Activated CD8-positive, alpha-beta T cell treated with anti-CD3 and anti-CD28 coated beads for 36 hours (primary cell): ENCODE measurements at regions not wholly inside any gene's neighbourhood (a gene's known extent, or its start where the extent isn't known, plus 50 kb on each side); places are given as distances from the start of the nearest gene placed in this dataset.

Source experiments
- ATAC-seq: fragments of 200-7000 bp; cut with Tn5 transposase; one replicate; pipeline ENCODE4 v1.10.0; 2021; ENCODE audit warnings: mild to moderate bottlenecking, moderate library complexity
- CTCF ChIA-PET: fragments of 350-600 bp; sonication (Branson Sonifier 250); formaldehyde crosslinking; loops from one replicate; lab custom pipeline; 2021; ENCODE audit warnings: antibody characterized with exemption; lab: Charles Lee
- POLR2A ChIA-PET: fragments of 350-600 bp; sonication (Branson Sonifier 250); formaldehyde crosslinking; loops from one replicate; lab custom pipeline; 2021; ENCODE audit warnings: antibody characterized with exemption; lab: Charles Lee
- DNase-seq: peaks from one replicate; pipeline ENCODE4 v3.0.0-alpha.2; 2020
- H3K27ac Mint-ChIP-seq: one replicate; pipeline ENCODE4 v1.8.0; 2021; ENCODE audit warnings: mild to moderate bottlenecking, mixed read lengths
- H3K27me3 Mint-ChIP-seq: one replicate; pipeline ENCODE4 v1.8.0; 2021; ENCODE audit warnings: mixed read lengths
- H3K36me3 Mint-ChIP-seq: one replicate; pipeline ENCODE4 v1.8.0; 2021; ENCODE audit warnings: low read depth, mixed read lengths
- H3K4me1 Mint-ChIP-seq: one replicate; pipeline ENCODE4 v1.8.0; 2021; ENCODE audit warnings: low read depth, mixed read lengths
- H3K4me3 Mint-ChIP-seq: one replicate; pipeline ENCODE4 v1.8.0; 2021; ENCODE audit warnings: mild to moderate bottlenecking, moderate library complexity, mixed read lengths
- H3K9me3 Mint-ChIP-seq: one replicate; pipeline ENCODE4 v1.8.0; 2021; ENCODE audit warnings: mixed read lengths
- CTCF ChIP-seq: fragments of 200-600 bp; IDR thresholded peaks from one replicate; pipeline ENCODE4 v1.8.0; 2022; ENCODE audit warnings: antibody characterized with exemption, mild to moderate bottlenecking
- intact Hi-C: fragments of 100-400 bp; cut with micrococcal nuclease; formaldehyde crosslinking; loops from one replicate; pipeline ENCODE4 v1.10.0; 2022

- CTCF ChIA-PET: no interaction called here
- intact Hi-C loops: no loop called here
- peaks cover 12% of the 10 kb centered on the region for H3K4me1 Mint-ChIP-seq
- H3K36me3 Mint-ChIP-seq: no peaks in the 10 kb centered on the region
- DNase-seq: no peak
- no peak overlapping the region for H3K4me3 Mint-ChIP-seq
- no peak for ATAC-seq
- H3K27me3 Mint-ChIP-seq: no peaks in the 10 kb centered on the region
- POLR2A ChIA-PET: no interaction called here
- H3K27ac Mint-ChIP-seq: no peak overlapping the region
- H3K9me3 Mint-ChIP-seq: no peaks in the 10 kb centered on the region
- TF ChIP-seq CTCF: no peak
These were observed 208.8 kb downstream of the DLL1 start for GRCh38 chr6:170082067-170082466.

DNA sequence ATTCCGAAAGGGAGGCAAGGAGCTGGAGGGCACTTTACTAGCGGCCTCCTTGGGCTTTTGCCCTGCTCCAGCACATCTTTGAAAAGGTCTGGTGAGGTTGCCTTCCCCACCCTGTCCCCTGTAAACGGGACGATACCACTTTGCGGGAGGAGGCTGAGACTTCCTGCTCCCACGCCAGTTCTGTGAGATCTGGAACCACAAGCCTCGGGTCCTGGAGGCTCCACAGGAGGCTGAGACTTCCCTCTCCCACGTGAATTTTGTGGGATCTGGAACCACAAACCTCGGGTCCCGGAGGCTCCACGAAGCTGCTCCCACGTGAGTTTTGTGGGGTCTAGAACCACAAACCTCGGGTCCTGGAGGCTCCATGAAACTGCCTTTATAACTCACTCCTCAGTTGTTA is 209.3 kb downstream of the DLL1 start:
- intact Hi-C loops: no loop called here
- H3K27ac Mint-ChIP-seq: no peak overlapping the region
- no peak overlapping the region for H3K4me3 Mint-ChIP-seq
- H3K4me1 Mint-ChIP-seq: peaks cover 9% of the 10 kb centered on the region
- H3K9me3 Mint-ChIP-seq: no peaks in the 10 kb centered on the region
- POLR2A ChIA-PET: interaction anchor here (0.6 kb wide), 1 partner anchor 358 kb away, joined by 3 read pairs; no protein-coding TSS in a partner anchor
- ATAC-seq: no peak
- CTCF ChIA-PET: no interaction called here
- no peaks in the 10 kb centered on the region for H3K36me3 Mint-ChIP-seq
- DNase-seq: no peak
- H3K27me3 Mint-ChIP-seq: no peaks in the 10 kb centered on the region
- TF ChIP-seq CTCF: no peak

DNA sequence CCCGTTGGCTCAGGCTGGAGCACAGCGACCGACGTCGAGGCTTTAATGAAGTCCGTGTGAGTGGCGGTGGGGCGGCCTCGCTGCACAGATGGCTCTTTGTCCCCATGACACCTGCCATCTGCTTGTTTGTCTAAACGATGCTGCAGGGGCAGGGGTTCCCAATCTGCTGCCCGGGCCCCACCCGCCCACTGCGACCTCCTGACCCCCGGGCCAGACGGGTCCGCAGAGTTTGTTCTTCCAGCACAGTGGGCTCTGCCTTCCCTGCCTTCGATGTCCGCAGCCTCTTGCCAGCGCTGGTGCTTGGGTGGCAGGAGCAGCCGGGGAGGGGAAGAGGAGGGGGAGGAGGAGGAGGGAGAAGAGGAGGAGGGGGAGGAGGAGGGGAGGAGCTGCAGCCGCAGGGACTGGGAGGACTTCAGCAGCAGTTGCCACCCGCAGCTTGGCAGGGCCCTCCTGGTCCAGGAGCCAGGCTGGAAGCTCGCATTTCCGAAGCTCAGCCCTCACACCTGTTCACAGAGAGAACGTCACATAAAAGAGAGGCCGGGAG is 210.0 kb downstream of the DLL1 start:
- Mint-ChIP-seq H3K4me3 (no peak overlapping the region), H3K9me3 (no peaks in the 10 kb centered on the region), H3K4me1 (peaks cover 9% of the 10 kb centered on the region), H3K27me3 (no peaks in the 10 kb centered on the region), H3K27ac (no peak overlapping the region), H3K36me3 (no peaks in the 10 kb centered on the region)
- no peak for ATAC-seq
- intact Hi-C loops: no loop called here
- DNase-seq: no peak
- TF ChIP-seq CTCF: no peak
- CTCF ChIA-PET: no interaction called here
- POLR2A ChIA-PET: interaction anchor here (0.6 kb wide), 1 partner anchor 357 kb away, joined by 3 read pairs; no protein-coding TSS in a partner anchor

- H3K27me3 Mint-ChIP-seq: no peaks in the 10 kb centered on the region
- no peak overlapping the region for H3K4me3 Mint-ChIP-seq
- no peaks in the 10 kb centered on the region for H3K36me3 Mint-ChIP-seq
- intact Hi-C loops: no loop called here
- no peak for TF ChIP-seq CTCF
- POLR2A ChIA-PET: no interaction called here
- no peak overlapping the region for H3K27ac Mint-ChIP-seq
- CTCF ChIA-PET: no interaction called here
- DNase-seq: no peak
- no peak for ATAC-seq
- H3K4me1 Mint-ChIP-seq: peaks cover 9% of the 10 kb centered on the region
- H3K9me3 Mint-ChIP-seq: no peaks in the 10 kb centered on the region
These were observed 210.6 kb downstream of the DLL1 start for GRCh38 chr6:170080169-170080827.

- H3K36me3 Mint-ChIP-seq: no peaks in the 10 kb centered on the region
- ChIA-PET POLR2A (no interaction called here), CTCF (interaction anchor here (1.1 kb wide), 1 partner anchor 14 kb away, joined by 3 read pairs; no protein-coding TSS in a partner anchor)
- H3K4me1 Mint-ChIP-seq: no peaks in the 10 kb centered on the region
- ATAC-seq (no peak), DNase-seq (no peak)
- TF ChIP-seq CTCF: no peak
- H3K9me3 Mint-ChIP-seq: no peaks in the 10 kb centered on the region
- H3K27ac Mint-ChIP-seq: no peak overlapping the region
- no peak overlapping the region for H3K4me3 Mint-ChIP-seq
- peaks cover 4% of the 10 kb centered on the region for H3K27me3 Mint-ChIP-seq
- intact Hi-C loops: no loop called here
These were observed 214.3 kb downstream of the DLL1 start for GRCh38 chr6:170076466-170077165.
